GM12878 (cell line): ENCODE measurements at regions not wholly inside any gene's neighbourhood (a gene's known extent, or its start where the extent isn't known, plus 50 kb on each side); places are given as distances from the start of the nearest gene placed in this dataset.

Source experiments
- ATAC-seq: fragments of 200-7000 bp; cut with Tn5 transposase; 3 replicates; pipeline ENCODE4 v1.9.1; 2020; ENCODE audit warnings: mild to moderate bottlenecking, moderate library complexity
- BruUV-seq: library from RNA; stranded (reverse); fragments of 400-500 nt; replicated peaks from 2 replicates; lab custom pipeline; 2021; lab: Mats Ljungman, UMichigan
- CTCF ChIA-PET: fragments of 300-600 bp; sonication (Branson Sonifier 250); formaldehyde crosslinking; extraction: SDS; loops from one replicate; lab custom pipeline; 2021; ENCODE audit warnings: inconsistent platforms; lab: Yijun Ruan, JAX
- POLR2A ChIA-PET: fragments of 350-600 bp; formaldehyde crosslinking; extraction: SDS; loops from one replicate; lab custom pipeline; 2021; ENCODE audit warnings: inconsistent platforms; lab: Charles Lee
- RAD21 ChIA-PET: fragments of 300-600 bp; sonication (Branson Sonifier 250); formaldehyde crosslinking; loops from one replicate; lab custom pipeline; 2023; ENCODE audit warnings: antibody characterized with exemption; ENCODE audit not compliant: unreplicated experiment; lab: Charles Lee
- SMC1A ChIA-PET: fragments of 300-600 bp; sonication (Branson Sonifier 250); formaldehyde crosslinking; loops from one replicate; lab custom pipeline; 2023; ENCODE audit not compliant: unreplicated experiment, uncharacterized antibody; lab: Charles Lee
- DNase-seq: peaks from one replicate; pipeline ENCODE4 v3.0.0-alpha.2; 2011; ENCODE audit warnings: low read depth, low spot score
- FAIRE-seq: peaks from 3 replicates; lab custom pipeline; 2011; peaks lifted over from hg19 to GRCh38; lab: Jason Lieb, UNC
- H2AFZ ChIP-seq: 2 replicates; pipeline ENCODE4 v1.6.0; 2011; ENCODE audit warnings: low read depth, low read length, control low read depth; ENCODE audit not compliant: control insufficient read depth
- H3K27ac ChIP-seq: 2 replicates; pipeline ENCODE4 v1.5.1; 2011; ENCODE audit warnings: control low read depth; ENCODE audit not compliant: control insufficient read depth, insufficient read depth
- H3K27me3 ChIP-seq, 2 experiments: replicated peaks in 1 of 2; 2 replicates each; pipeline versions ENCODE4 v1.6.0 to v1.6.1; 2011; ENCODE audit warnings: low read length in 1 of 2; ENCODE audit not compliant: control insufficient read depth in 2 of 2, insufficient read depth in 2 of 2
- H3K36me3 ChIP-seq, 2 experiments: 2 replicates each; pipeline ENCODE4 v1.5.1; 2011; ENCODE audit warnings: low read length in 1 of 2; ENCODE audit not compliant: control insufficient read depth in 2 of 2, insufficient read depth in 2 of 2
- H3K4me1 ChIP-seq: 2 replicates; pipeline ENCODE4 v1.6.1; 2011; ENCODE audit warnings: mild to moderate bottlenecking, low read length, moderate library complexity, mixed read lengths; ENCODE audit not compliant: control insufficient read depth, insufficient read depth
- H3K4me2 ChIP-seq: 2 replicates; pipeline ENCODE4 v1.6.0; 2011; ENCODE audit warnings: control low read depth; ENCODE audit not compliant: control insufficient read depth, insufficient read depth
- H3K4me3 ChIP-seq: fragments of 200-600 bp; sonication (generic); 2 replicates; pipeline ENCODE4 v1.5.1; 2016
- H3K79me2 ChIP-seq: 2 replicates; pipeline ENCODE4 v1.6.0; 2011; ENCODE audit warnings: low read length; ENCODE audit not compliant: control insufficient read depth, insufficient read depth
- H3K9ac ChIP-seq: 2 replicates; pipeline ENCODE4 v1.8.0; 2011; ENCODE audit warnings: low read length, control low read depth, mixed read lengths; ENCODE audit not compliant: control insufficient read depth, insufficient read depth
- H3K9me3 ChIP-seq: replicated peaks from 3 replicates; pipeline ENCODE4 v1.5.1; 2011; ENCODE audit warnings: mild to moderate bottlenecking, low read length; ENCODE audit not compliant: control insufficient read depth, insufficient read depth
- H4K20me1 ChIP-seq: 2 replicates; pipeline ENCODE4 v1.6.0; 2011; ENCODE audit not compliant: control insufficient read depth, insufficient read depth
- ESRRA ChIP-seq: IDR thresholded peaks from 2 replicates; pipeline ENCODE4 v1.6.1; 2012; ENCODE audit warnings: mild to moderate bottlenecking, low read length, improper control_type of control experiment
- FOXK2 ChIP-seq: fragments of 450-650 bp; IDR thresholded peaks from 2 replicates; pipeline ENCODE4 v1.6.1; 2017; ENCODE audit warnings: mild to moderate bottlenecking, moderate library complexity
- MTA2 ChIP-seq: fragments of 450-650 bp; IDR thresholded peaks from 2 replicates; pipeline ENCODE4 v1.6.1; 2016; ENCODE audit warnings: low read depth, mild to moderate bottlenecking, moderate library complexity
- MTA3 ChIP-seq: IDR thresholded peaks from 2 replicates; pipeline ENCODE4 v1.6.1; 2012; ENCODE audit warnings: low read length, inconsistent platforms, borderline replicate concordance
- MXI1 ChIP-seq: fragments of 150-350 bp; IDR thresholded peaks from 2 replicates; pipeline ENCODE4 v1.6.1; 2011; ENCODE audit warnings: low read depth, mild to moderate bottlenecking, inconsistent platforms, low read length, improper control_type of control experiment
- MYC ChIP-seq: IDR thresholded peaks from 2 replicates; pipeline ENCODE4 v1.6.1; 2011; ENCODE audit warnings: mild to moderate bottlenecking, low read length, moderate library complexity, inconsistent platforms; ENCODE audit not compliant: insufficient read depth, insufficient replicate concordance, insufficient read length, severe bottlenecking
- NBN ChIP-seq: fragments of 450-650 bp; IDR thresholded peaks from 2 replicates; pipeline ENCODE4 v1.6.1; 2016
- NR2F1 ChIP-seq: fragments of 450-650 bp; conservative IDR thresholded peaks from 2 replicates; pipeline ENCODE4 v1.6.1; 2017; ENCODE audit warnings: mild to moderate bottlenecking
- TCF7 ChIP-seq: IDR thresholded peaks from 2 replicates; pipeline ENCODE4 v1.6.1; 2014; ENCODE audit warnings: antibody characterized with exemption, borderline replicate concordance
- WGBS: methylation state at CpG from one replicate; pipeline ENCODE4 v1.1.6; 2016; ENCODE audit warnings: low lambda C conversion rate; ENCODE audit not compliant: insufficient replicate concordance, insufficient coverage; ENCODE audit errors: missing lambda C conversion rate; 5-methylcytosine and 5-hydroxymethylcytosine counted together
- in situ Hi-C: fragments of 300-500 bp; cut with MboI; formaldehyde crosslinking; loops from 9 replicates; pipeline ENCODE4 v1.14.3; 2018; ENCODE audit warnings: mixed read lengths
- intact Hi-C: fragments of 100-400 bp; cut with micrococcal nuclease; formaldehyde crosslinking; loops from one replicate; pipeline ENCODE4 v1.14.2; 2022; ENCODE audit not compliant: unreplicated experiment
- TF ChIP-seq, protein P1 (sequence below): IDR thresholded peaks from 2 replicates; pipeline ENCODE4 v1.6.1; 2012; ENCODE audit warnings: low read length, inconsistent platforms
- TF ChIP-seq, protein P2 (sequence below): fragments of 450-650 bp; conservative IDR thresholded peaks from 2 replicates; pipeline ENCODE4 v1.6.1; 2017; ENCODE audit warnings: mild to moderate bottlenecking, moderate library complexity
- TF ChIP-seq, protein P3 (sequence below): IDR thresholded peaks from 2 replicates; pipeline ENCODE4 v1.6.1; 2011; ENCODE audit warnings: borderline replicate concordance, low read depth, mild to moderate bottlenecking, moderate library complexity, mixed read lengths, low read length; ENCODE audit not compliant: insufficient read depth; ENCODE audit errors: extremely low read length
- TF ChIP-seq, protein P4 (sequence below): fragments of 150-350 bp; IDR thresholded peaks from 2 replicates; pipeline ENCODE4 v1.6.1; 2014; ENCODE audit warnings: mild to moderate bottlenecking, low read depth, low read length
- TF ChIP-seq, protein P5 (sequence below): fragments of 450-650 bp; IDR thresholded peaks from 2 replicates; pipeline ENCODE4 v1.6.1; 2017; ENCODE audit warnings: antibody characterized with exemption, mild to moderate bottlenecking, moderate library complexity

DNA sequence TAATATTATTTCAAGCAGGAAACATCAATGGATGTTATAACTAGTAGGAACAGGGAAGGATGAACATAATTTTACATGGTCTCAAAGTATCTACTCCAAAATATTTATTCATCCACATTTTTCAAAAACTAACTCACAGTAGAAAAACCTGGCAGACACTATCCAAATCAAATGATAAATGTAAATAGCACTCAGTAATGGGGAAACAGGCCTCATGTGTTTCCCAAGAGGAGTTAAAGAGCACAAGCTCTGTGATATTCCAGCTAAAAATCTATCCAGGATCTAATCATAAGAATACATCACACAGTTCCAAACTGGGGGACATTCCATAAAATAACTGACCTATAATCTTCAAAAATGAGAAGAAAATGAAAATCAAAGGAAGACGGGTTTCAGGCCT lies 443.1 kb downstream of the ZNF608 start (continued):
- TF ChIP-seq, protein P1, sequence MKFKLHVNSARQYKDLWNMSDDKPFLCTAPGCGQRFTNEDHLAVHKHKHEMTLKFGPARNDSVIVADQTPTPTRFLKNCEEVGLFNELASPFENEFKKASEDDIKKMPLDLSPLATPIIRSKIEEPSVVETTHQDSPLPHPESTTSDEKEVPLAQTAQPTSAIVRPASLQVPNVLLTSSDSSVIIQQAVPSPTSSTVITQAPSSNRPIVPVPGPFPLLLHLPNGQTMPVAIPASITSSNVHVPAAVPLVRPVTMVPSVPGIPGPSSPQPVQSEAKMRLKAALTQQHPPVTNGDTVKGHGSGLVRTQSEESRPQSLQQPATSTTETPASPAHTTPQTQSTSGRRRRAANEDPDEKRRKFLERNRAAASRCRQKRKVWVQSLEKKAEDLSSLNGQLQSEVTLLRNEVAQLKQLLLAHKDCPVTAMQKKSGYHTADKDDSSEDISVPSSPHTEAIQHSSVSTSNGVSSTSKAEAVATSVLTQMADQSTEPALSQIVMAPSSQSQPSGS: no peak
- TF ChIP-seq NBN (no peak), ESRRA (no peak)
- TF ChIP-seq, protein P2, sequence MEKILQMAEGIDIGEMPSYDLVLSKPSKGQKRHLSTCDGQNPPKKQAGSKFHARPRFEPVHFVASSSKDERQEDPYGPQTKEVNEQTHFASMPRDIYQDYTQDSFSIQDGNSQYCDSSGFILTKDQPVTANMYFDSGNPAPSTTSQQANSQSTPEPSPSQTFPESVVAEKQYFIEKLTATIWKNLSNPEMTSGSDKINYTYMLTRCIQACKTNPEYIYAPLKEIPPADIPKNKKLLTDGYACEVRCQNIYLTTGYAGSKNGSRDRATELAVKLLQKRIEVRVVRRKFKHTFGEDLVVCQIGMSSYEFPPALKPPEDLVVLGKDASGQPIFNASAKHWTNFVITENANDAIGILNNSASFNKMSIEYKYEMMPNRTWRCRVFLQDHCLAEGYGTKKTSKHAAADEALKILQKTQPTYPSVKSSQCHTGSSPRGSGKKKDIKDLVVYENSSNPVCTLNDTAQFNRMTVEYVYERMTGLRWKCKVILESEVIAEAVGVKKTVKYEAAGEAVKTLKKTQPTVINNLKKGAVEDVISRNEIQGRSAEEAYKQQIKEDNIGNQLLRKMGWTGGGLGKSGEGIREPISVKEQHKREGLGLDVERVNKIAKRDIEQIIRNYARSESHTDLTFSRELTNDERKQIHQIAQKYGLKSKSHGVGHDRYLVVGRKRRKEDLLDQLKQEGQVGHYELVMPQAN: no peak

DNA sequence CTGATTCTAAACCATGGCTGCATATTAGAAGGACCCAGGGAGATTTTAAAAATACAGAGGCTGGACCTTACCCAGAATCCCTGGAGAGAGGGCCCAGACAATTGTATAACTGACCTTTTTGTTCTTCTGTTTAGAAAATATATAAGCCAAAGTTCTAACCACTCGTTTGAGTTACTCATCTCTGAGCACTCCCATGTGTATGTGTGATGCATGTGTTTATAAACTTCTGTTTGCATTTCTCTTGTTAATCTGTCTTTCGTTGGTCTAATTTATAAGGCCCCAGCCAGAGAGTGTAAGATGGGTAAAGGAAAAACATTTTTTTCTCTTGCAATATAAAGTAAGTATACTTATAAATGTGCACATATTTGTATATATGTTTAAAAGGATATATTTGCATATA lies 443.9 kb downstream of the ZNF608 start:
- H3K9me3 ChIP-seq: no peaks in the 10 kb centered on the region
- CTCF ChIA-PET: no interaction called here
- RAD21 ChIA-PET: no interaction called here
- no peak overlapping the region for H3K4me2 ChIP-seq
- no peak overlapping the region for H2AFZ ChIP-seq
- BruUV-seq: no TSS peak
- no peak overlapping the region for H3K27ac ChIP-seq
- H3K27me3 ChIP-seq: no peaks in the 10 kb centered on the region; a peak in 1 of 4 replicates
- H3K36me3 ChIP-seq: no peaks in the 10 kb centered on the region
- intact Hi-C loops: no loop called here
- no peak overlapping the region for H3K9ac ChIP-seq
- SMC1A ChIA-PET: interaction anchor here (1.3 kb wide), 1 partner anchor 14 kb away, joined by 3 read pairs; no protein-coding TSS in a partner anchor
- no peak overlapping the region for H3K4me3 ChIP-seq
- DNase-seq (no peak), FAIRE-seq (no peak), ATAC-seq (no peak)
- in situ Hi-C loops: no loop called here
- no peaks in the 10 kb centered on the region for H4K20me1 ChIP-seq
- POLR2A ChIA-PET: no interaction called here
- H3K4me1 ChIP-seq: no peaks in the 10 kb centered on the region
- 27% methylated on average over 2 of the region's 2 CpGs for WGBS
- H3K79me2 ChIP-seq: no peaks in the 10 kb centered on the region
- TF ChIP-seq MTA3 (no peak), FOXK2 (no peak), MXI1 (no peak), TCF7 (no peak), NR2F1 (no peak), MYC (no peak), MTA2 (no peak)
- TF ChIP-seq, protein P3, sequence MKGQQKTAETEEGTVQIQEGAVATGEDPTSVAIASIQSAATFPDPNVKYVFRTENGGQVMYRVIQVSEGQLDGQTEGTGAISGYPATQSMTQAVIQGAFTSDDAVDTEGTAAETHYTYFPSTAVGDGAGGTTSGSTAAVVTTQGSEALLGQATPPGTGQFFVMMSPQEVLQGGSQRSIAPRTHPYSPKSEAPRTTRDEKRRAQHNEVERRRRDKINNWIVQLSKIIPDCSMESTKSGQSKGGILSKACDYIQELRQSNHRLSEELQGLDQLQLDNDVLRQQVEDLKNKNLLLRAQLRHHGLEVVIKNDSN: no peak
- TF ChIP-seq, protein P4, sequence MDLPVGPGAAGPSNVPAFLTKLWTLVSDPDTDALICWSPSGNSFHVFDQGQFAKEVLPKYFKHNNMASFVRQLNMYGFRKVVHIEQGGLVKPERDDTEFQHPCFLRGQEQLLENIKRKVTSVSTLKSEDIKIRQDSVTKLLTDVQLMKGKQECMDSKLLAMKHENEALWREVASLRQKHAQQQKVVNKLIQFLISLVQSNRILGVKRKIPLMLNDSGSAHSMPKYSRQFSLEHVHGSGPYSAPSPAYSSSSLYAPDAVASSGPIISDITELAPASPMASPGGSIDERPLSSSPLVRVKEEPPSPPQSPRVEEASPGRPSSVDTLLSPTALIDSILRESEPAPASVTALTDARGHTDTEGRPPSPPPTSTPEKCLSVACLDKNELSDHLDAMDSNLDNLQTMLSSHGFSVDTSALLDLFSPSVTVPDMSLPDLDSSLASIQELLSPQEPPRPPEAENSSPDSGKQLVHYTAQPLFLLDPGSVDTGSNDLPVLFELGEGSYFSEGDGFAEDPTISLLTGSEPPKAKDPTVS: no peak
- TF ChIP-seq, protein P5, sequence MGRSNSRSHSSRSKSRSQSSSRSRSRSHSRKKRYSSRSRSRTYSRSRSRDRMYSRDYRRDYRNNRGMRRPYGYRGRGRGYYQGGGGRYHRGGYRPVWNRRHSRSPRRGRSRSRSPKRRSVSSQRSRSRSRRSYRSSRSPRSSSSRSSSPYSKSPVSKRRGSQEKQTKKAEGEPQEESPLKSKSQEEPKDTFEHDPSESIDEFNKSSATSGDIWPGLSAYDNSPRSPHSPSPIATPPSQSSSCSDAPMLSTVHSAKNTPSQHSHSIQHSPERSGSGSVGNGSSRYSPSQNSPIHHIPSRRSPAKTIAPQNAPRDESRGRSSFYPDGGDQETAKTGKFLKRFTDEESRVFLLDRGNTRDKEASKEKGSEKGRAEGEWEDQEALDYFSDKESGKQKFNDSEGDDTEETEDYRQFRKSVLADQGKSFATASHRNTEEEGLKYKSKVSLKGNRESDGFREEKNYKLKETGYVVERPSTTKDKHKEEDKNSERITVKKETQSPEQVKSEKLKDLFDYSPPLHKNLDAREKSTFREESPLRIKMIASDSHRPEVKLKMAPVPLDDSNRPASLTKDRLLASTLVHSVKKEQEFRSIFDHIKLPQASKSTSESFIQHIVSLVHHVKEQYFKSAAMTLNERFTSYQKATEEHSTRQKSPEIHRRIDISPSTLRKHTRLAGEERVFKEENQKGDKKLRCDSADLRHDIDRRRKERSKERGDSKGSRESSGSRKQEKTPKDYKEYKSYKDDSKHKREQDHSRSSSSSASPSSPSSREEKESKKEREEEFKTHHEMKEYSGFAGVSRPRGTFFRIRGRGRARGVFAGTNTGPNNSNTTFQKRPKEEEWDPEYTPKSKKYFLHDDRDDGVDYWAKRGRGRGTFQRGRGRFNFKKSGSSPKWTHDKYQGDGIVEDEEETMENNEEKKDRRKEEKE: no peak
